NCI-H2081 (cell line): ENCODE measurements at regions not wholly inside any gene's neighbourhood (a gene's known extent, or its start where the extent isn't known, plus 50 kb on each side); places are given as distances from the start of the nearest gene placed in this dataset.
A peak's percentile ranks its signal among the peaks of the same experiment; 100 is the strongest.

Experiments
- DNase-seq, 2 experiments: peaks; one replicate each; lab custom pipeline; 2025; lab: John Stamatoyannopoulos, UW

DNA sequence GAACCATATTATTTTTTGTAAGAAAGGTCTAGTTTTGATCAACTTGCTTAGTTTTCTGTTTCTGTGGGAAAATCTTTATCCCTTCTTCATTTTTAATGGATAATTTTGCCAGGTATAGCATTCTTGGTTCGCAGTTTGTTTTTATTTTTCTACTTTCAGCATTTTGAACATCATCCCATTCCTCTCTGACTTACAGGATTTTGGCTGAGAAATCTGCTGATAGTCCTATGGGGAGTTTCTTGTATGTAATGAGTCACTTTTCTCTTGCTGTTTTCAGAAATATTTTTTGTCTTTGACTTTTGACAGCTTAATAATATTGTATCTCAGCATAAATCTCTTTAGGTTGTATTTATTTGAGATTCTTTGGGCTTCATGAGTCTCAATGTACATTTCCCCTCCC is 389.1 kb downstream of the PBX1 start:
- no peak for DNase-seq

DNA sequence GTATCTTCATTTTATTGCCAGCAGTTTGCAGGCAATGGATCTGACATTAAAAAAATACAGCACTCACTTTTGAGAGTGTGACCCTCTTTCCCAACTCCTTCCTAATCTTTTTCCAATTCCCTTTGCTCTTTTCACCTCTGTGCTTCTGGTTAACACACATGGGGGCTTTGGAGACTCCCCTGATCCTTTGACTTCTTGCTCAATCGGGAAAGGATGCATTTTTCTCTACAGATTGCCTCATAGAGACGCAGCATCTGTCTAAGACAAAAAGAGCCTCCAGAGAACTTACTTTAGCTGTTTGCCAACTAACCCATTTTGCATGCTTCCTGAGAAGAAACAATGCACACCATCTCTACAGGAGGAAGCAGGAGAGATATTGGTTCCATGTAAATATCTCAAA is 378.3 kb downstream of the PBX1 start:
- DNase-seq, result no peak

DNA sequence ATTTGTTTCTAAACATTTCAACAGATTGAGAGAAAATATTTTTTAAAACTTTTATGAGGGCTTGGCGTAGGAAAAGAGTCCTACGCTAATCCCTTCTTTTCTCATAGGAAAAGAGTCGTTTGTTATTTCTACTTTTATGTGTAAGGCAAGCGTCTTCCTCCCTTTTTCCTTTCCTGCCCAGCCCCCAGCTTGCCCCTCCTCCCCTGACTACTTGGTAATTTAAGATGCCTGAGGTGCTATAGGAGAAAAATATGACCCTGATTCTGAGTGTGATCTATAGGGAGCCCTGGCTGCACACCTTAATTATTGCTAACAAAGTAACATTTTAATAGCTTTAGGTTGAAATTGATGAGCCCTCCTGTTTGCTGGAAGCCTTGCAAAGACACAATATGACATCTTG is 373.6 kb downstream of the PBX1 start:
- no peak for DNase-seq

DNA sequence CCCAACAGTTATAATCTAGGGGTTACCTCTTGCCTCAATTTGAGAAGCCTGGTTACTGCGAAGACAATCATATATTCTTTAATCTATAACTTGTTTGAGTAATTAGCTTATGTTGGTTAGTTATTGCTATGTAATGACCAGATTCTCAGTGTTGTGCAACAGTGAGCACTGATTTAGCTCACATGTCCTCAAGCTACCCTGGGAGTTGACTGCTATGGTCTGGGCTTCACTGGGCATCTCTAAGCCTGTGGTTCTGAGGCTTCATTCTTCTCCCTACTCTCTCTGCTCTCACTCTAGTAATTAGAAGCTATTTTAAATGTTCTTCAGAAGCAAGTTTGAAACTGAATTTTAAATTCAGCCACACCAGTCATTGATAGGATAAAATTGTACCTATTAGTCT is 371.8 kb downstream of the PBX1 start:
- DNase-seq, result no peak

DNA sequence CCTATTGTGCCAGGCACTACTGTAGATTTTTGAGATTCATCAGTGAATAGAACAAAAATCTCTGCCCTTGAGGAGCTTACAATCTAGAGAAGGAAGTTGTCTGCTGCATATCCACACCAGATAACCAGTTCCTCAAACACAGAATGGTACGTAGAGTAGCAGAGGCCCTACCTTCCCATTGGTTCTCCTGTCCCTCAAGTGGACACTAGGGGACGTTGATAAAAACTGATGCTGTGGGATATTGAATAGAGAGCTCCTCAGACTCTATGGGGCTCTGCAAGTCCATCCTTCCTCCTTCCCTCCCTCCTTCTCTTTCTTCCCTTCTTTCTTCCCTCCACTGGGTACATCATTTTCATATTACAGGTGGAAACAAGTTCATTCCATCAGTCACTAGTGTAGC is 371.3 kb downstream of the PBX1 start:
- no peak for DNase-seq

DNA sequence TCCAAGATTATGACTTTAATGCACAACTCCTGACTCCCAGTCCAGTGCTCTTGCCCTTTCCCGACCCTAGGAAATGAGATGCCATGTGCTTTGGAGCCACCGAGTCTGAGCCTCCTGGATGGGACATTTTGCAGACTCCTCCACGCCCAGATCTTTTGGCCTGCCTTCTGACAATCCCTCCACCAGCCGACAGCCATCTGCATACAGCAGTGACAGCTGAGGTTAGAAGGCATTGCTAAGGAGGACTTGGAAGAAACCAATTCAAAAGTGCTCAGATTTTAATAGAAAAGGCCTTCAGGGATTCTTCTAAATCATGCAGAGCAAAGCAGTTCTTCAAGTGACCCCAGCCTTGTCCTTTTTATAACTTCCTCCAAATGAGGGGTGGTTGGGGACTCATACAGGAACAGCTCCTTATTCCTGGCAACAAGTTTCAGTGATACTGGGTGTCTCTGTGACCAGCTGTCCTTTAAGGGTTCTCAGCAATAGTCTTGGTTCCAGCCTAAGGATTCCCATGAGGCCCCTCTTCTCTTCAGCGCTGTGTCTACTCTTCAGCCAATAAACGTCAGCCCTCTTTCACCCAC is 369.3 kb downstream of the PBX1 start:
- no peak for DNase-seq

DNA sequence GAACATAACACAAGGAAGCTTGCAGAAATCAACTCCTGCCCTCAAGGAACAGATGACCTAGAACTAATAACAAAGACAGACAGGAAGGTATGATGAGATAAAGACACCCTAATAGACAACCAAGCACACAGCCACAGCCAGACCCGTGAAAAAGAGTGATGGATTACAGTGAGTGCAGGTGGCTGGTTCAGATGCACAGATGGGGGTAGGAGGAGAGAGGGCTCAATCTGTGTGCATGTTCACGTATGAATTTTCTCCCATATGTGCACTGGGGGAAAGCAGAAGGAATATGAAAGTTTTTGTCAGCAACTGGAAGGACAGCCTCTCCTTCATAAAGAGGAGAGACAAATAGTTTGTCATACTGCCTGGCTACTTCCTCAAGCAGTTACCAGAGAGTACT is 367.1 kb downstream of the PBX1 start:
- no peak for DNase-seq

DNA sequence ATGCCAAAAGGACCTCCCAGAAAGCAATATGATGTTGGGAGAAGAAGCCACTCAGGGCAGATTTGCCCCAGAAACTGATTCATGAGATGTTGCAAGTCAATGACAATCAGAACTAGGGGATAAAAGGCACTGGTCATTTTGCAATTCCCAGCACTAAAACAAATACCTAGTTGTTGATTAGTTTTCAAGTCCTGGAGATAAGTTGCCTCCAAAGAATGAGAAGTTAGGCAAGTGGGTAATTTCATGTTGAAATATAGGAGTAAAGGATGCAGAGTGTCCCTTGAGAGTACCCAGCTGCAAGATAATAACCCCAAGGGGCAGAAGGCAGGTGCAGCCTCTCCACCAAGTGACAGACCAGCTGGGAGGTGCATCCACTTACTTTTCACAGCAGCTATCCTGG is 363.6 kb downstream of the PBX1 start:
- no peak for DNase-seq

DNA sequence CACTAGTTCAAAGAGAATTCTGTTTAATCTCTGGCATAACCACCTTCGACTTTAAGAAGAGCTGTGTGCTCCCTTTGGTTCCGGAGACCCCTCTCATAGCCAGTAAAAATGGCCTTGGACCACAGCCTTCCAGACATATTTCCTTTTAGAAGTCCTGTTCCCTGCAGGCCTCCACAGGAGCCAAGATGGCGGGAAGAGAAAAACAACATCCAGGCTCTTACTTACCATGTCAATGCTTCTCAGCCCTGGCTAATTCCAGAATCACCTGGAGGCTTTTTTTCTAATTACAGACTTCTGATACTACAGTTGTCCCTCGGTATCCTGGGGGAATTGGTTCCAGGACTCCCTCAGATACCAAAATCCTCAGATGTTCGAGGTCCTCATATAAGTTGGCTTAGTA is 362.5 kb downstream of the PBX1 start:
- DNase-seq, result no peak

DNA sequence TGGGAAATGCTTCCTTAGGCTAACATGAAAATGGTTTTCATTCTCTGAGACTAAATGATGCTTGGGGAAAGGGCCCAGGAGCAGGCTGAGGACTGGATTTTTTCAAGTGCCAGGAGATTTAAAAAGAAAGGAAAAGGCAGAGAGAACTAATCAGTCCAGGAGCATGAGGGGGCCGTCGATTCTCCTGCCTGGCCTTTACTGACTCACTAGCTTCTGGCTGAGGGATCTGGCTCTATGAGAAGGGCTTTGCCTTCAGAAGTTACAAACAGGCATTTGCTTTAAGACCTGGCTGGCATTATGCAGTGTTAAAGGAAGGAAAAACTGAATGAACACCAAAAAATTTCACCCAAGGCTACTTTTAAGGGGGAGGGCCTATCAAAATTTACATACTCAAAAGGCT is 359.2 kb downstream of the PBX1 start:
- DNase-seq, result no peak

DNA sequence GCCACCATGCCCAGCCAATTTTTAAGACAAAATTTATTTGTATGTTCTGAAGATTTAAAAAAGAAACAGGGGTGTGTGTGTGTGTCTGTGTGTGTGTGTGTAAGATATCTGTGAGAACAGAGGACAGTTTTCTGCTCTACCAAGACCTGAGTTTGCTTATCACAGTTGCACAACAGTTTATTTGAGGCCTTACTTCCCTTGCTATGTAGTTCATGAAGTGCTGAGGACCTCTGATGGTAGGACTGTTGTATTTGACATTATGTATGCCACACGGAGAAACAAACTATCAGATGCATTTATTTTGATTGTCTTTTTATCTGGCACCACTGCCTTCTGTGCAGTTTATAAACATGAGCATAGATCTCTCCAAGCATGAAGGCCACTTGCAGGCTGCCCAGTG is 355.2 kb downstream of the PBX1 start:
- peak in 1 of 2 experiments; percentile 11 for DNase-seq

DNA sequence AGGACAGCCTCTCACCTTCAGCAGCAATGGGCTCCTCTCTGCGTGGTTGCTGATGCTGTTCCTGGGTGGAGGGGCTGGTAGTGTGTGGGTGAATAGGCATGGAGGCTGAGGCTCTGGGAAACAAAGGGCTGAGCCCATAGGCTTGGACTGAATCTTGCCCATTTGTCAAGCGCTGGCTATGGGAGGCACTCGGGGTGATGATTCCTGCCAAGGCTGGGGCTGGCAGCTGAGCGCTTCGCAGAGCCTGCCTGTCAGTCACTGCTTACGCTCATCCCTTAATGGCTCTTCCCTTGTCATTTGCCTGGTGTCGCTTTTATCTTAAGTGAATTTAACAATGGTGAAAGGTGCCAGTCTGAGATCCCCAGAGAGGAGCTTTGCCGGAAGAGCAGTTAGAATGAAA is 353.3 kb downstream of the PBX1 start:
- DNase-seq, result no peak

DNA sequence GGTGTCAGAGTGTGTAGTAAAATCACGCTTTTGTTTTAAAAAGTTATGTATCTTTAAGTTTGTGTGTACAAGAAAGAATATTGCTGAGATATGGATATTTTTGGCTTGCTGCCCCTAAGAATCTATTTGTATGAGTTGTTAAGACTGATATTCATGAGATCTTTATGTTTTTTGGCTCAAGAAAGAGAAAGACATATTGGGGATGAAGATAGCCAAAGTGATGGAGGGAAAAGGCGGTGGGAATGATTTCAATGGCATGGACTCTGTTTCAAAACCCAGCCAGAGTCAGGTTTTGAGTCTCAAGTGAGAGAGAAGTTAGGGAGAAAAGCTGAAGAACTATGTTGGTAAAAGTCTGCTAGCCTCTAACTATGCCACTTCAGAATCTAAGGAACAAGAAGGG is 351.7 kb downstream of the PBX1 start:
- no peak for DNase-seq

DNA sequence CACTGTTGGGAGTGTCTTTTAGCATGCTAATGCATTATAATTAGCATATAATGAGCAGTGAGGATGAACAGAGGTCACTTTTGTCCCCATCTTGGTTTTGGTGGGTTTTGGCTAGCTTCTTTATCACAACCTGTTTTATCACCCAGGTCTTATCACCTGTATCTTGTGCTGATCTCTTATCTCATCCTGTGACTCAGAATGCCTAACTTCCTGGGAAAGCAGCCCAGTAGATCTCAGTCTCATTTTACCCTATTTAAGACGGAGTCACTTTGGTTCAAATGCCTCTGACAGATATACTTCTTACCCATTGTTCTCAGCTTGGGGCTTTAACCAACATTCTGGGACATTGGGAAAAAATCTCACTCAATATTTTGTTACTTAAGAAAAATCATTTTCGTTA is 348.7 kb downstream of the PBX1 start:
- DNase-seq, result no peak

DNA sequence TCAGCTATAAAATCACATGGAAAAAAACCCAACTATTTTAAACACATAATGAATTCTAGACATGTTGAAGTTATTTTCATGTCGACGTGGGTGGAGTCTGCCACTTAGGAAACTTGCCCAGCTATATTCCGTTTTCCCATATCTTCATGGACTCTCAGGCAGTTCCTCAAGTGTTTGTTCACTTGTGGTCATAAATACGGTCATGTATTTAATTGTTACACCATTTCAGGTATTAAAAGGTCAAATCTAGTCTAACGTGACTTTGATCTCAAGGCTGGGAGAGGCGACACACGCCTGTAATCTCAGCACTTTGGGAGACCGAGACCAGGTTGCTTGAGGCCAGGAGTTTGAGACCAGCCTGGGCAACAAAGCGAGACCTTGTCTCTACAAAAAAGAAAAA is 346.9 kb downstream of the PBX1 start:
- no peak for DNase-seq

DNA sequence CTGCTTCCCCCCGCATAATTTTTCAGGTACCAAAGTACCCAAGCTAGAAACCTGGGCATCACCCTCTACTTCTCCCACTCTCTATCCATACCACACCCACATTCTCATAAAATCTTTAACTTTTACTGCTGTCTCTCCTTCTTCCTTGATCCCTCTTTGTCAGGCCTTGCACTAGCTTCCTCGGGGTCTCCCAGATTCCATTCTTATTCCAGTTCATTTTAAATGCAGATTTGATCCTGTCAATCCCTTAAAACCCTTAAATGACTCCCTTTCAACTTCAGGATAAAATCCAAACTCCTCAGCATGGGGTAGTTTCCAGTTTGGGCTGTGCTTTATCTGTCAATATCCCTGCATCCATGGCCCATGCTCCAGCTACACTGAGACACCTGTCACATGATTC is 343.5 kb downstream of the PBX1 start:
- DNase-seq, result no peak
